ENCODE measurements at regions not wholly inside any gene's neighbourhood (a gene's known extent, or its start where the extent isn't known, plus 50 kb on each side); places are given as distances from the start of the nearest gene placed in this dataset.

DNA sequence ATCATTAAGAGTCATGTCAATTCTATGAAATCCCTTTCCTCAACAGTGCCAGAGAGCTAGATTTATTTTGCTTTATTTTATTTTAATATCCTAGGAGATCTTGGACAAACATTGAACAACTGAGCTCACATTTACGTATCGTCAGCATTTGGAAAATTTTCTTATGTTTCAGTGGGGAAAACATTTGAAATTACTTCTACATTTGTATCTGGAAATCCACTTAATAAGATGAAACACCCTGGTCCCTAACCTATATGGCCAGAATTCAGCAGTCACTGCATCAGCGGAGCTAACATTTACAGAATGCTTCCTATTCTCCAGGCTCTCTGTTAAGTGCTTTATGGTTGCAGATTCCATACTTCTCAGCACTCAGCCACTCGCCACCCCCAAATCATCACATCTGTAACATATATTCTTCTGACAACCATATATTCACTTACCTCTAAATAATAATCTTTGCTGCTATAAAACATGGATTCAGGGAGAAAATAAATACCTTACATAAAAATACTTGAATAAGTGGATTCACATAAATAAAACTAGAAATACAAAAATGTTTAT, 773.9 kb downstream of the JRKL start:
- H3K36me3 ChIP-seq (ENCODE audit: insufficient read depth, low read length): no peaks in the 10 kb centered on the region
- no peaks in the 10 kb centered on the region for H3K4me1 ChIP-seq (ENCODE audit: control insufficient read depth, insufficient read depth, low read length)
- no peak overlapping the region for H3K9ac ChIP-seq (ENCODE audit: low read depth, low read length)
- no peaks in the 10 kb centered on the region for H3K27me3 ChIP-seq (ENCODE audit: control insufficient read depth, insufficient read depth, low read length)
- no peak overlapping the region for H3K4me2 ChIP-seq (ENCODE audit: low read length)
- H3K4me3 ChIP-seq (ENCODE audit: low read length): no peak overlapping the region
- H3K9me3 ChIP-seq (replicated peaks; ENCODE audit: low read length): no peaks in the 10 kb centered on the region

DNA sequence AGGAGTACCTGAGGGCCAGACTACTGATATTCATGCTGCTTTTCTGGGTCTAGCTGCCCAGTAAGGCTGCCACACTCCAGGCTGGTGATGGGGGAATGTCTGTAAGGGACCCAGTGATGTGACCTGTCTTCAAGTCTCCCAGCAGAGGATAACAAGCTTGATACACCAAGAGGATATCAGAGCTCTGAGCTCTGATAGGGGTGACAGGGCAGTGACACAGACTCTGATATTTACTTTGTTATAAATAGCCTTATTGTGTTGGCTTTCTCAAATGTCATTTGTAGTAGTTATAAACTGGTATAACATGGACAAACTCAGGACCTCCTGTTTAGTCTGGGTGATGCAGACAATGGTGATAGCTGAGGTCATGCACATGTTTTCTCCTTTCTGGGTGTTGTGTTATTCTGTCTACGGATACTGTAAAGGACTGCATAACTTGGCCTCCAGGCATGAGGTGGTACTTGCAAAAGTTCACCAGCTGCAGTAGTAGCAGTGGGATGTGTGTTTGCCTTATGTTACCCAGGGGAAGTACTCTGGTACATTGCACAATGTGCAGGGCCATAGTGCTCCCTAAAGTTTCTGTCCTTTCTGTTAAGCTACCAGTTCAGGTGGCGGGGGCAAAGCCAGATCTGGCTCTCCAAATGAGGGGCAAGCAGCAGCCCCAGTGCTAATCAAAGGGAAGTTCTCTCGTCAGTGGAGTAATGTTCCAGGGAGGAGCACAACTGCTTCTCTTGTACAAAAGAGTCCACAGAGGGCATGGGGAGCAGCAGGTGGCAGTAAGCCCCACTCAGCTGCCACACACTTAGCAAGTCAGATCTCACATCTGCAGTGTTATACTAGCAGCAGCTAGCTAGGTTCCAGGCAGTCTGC, 812.2 kb downstream of the JRKL start:
- H3K4me1 ChIP-seq (ENCODE audit: control insufficient read depth, insufficient read depth, low read length): no peaks in the 10 kb centered on the region
- H3K36me3 ChIP-seq (ENCODE audit: insufficient read depth, low read length): no peaks in the 10 kb centered on the region
- no peaks in the 10 kb centered on the region for H3K9me3 ChIP-seq (replicated peaks; ENCODE audit: low read length)
- no peak overlapping the region for H3K4me3 ChIP-seq (ENCODE audit: low read length)
- no peaks in the 10 kb centered on the region for H3K27me3 ChIP-seq (ENCODE audit: control insufficient read depth, insufficient read depth, low read length)
- no peak overlapping the region for H3K9ac ChIP-seq (ENCODE audit: low read depth, low read length)
- no peak overlapping the region for H3K4me2 ChIP-seq (ENCODE audit: low read length)

DNA sequence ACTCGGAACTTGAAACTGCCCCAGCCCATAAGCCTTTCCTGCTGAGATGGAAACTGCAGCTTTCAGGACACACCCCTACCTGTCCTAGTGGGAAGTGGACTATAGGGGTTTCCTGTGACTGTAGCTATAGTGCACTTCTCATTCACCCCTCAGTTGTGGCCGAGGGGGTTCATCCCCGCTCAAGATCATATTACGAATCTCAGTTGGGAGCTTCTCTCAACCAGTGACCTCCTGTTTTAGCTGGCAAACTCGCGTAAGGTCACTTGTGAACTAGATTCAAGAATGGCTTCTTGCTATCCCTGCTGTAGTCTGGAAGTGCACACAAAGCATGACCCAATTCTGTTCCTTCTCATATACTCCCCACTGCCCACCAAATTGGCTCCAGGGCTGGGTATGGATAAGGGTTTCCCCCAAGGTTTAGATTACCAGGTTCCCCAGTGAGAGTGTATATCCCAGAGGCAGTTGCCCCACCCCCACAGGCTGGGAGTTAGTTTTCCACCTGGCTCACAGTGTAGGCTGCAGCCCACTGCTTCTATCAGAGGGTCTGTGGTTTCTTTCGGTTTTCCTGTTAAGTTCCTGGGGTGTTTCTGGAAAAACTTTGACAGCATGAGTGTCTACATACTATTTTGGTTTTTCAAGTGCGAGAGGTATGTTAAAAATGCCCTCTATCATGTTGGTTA, 812.9 kb downstream of the JRKL start:
- no peaks in the 10 kb centered on the region for H3K36me3 ChIP-seq (ENCODE audit: insufficient read depth, low read length)
- no peaks in the 10 kb centered on the region for H3K4me1 ChIP-seq (ENCODE audit: control insufficient read depth, insufficient read depth, low read length)
- no peak overlapping the region for H3K4me3 ChIP-seq (ENCODE audit: low read length)
- no peaks in the 10 kb centered on the region for H3K9me3 ChIP-seq (replicated peaks; ENCODE audit: low read length)
- no peak overlapping the region for H3K9ac ChIP-seq (ENCODE audit: low read depth, low read length)
- H3K27me3 ChIP-seq (ENCODE audit: control insufficient read depth, insufficient read depth, low read length): no peaks in the 10 kb centered on the region
- no peak overlapping the region for H3K4me2 ChIP-seq (ENCODE audit: low read length)

DNA sequence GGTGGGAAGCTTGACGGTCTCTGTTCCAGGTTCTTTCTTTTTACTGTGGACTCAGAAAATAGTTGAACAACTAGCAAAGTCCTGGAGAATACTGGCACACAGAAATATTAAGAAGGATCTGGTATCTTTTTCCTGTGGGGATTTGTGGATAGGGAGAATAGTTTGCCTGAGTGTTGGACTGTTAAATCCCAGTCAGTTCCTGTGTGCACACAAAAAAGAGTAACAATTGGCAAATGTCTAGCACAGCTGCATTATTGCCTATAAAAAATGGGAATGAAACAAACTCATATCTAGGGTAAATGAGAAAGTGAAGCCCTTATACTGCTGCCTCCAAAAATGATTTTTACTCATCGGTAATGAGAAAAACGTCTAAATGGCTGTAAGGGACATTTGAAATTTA, 828.2 kb downstream of the JRKL start:
- Histone ChIP-seq H3K4me3 (ENCODE audit: low read length) (no peak overlapping the region), H3K9me3 (replicated peaks; ENCODE audit: low read length) (no peaks in the 10 kb centered on the region), H3K4me2 (ENCODE audit: low read length) (no peak overlapping the region), H3K36me3 (ENCODE audit: insufficient read depth, low read length) (no peaks in the 10 kb centered on the region), H3K9ac (ENCODE audit: low read depth, low read length) (no peak overlapping the region), H3K4me1 (ENCODE audit: control insufficient read depth, insufficient read depth, low read length) (no peaks in the 10 kb centered on the region), H3K27me3 (ENCODE audit: control insufficient read depth, insufficient read depth, low read length) (no peaks in the 10 kb centered on the region)

DNA sequence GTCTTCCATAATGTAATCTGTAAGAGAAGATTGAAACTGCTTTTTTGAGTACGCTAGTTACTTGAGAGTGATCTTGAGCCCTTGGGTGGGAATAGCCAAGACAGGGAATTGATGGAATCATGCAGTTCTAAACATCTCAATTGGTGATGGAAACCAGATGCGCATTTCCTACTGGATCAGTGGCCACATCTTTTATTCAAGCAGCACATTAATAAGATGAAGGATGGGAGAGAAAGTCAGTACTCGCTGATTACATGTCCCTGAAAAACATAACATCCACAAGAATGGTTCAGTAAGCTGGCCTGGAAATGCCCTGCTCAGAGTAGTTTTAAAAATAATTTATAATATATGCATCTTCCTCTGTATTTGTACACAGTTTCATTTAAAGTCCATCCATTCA, 833.8 kb downstream of the JRKL start:
- Histone ChIP-seq H3K9me3 (replicated peaks; ENCODE audit: low read length) (no peaks in the 10 kb centered on the region), H3K9ac (ENCODE audit: low read depth, low read length) (no peak overlapping the region), H3K4me3 (ENCODE audit: low read length) (no peak overlapping the region), H3K4me2 (ENCODE audit: low read length) (no peak overlapping the region), H3K4me1 (ENCODE audit: control insufficient read depth, insufficient read depth, low read length) (no peaks in the 10 kb centered on the region), H3K27me3 (ENCODE audit: control insufficient read depth, insufficient read depth, low read length) (no peaks in the 10 kb centered on the region), H3K36me3 (ENCODE audit: insufficient read depth, low read length) (no peaks in the 10 kb centered on the region)

DNA sequence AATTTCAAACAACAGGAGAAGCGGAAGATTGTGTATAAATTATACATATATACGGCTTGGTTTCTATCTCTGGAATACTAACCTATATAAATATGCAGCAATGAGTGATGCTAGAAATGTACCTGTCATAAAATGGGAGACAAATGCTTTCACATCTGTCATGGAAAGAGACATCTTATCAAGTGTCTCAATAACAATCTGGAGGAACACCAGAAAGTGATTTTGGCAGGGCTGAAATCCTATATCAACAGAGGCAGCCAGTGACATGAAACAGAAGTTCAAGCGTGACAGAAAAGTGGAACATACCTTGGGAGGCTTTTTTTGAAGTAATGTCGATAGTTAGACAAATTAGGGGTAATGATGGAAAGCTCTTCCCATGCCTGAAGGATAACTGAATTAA, 834.6 kb downstream of the JRKL start:
- Histone ChIP-seq H3K4me3 (ENCODE audit: low read length) (no peak overlapping the region), H3K27me3 (ENCODE audit: control insufficient read depth, insufficient read depth, low read length) (no peaks in the 10 kb centered on the region), H3K9me3 (replicated peaks; ENCODE audit: low read length) (no peaks in the 10 kb centered on the region), H3K4me2 (ENCODE audit: low read length) (no peak overlapping the region), H3K36me3 (ENCODE audit: insufficient read depth, low read length) (no peaks in the 10 kb centered on the region), H3K9ac (ENCODE audit: low read depth, low read length) (no peak overlapping the region), H3K4me1 (ENCODE audit: control insufficient read depth, insufficient read depth, low read length) (no peaks in the 10 kb centered on the region)

DNA sequence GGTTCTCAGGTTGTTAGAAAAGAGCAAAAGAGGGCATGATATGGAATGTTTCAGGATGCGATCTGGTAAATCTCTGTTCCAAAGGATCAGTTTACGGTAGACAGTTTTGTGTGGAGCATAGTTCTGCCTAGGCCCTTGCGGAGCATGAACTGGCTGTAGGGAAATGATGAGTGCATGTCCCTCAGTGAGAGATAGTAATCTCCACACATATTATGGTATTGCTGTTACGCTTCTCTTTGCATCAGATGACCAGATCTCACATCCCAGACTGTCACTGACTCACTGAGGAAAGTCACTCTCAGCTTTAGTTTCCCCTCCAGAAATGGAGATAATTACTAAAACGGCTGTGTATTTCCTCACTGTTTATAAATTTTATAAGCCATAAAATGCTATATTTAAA, 836.0 kb downstream of the JRKL start:
- Histone ChIP-seq H3K9ac (ENCODE audit: low read depth, low read length) (no peak overlapping the region), H3K4me1 (ENCODE audit: control insufficient read depth, insufficient read depth, low read length) (no peaks in the 10 kb centered on the region)

DNA sequence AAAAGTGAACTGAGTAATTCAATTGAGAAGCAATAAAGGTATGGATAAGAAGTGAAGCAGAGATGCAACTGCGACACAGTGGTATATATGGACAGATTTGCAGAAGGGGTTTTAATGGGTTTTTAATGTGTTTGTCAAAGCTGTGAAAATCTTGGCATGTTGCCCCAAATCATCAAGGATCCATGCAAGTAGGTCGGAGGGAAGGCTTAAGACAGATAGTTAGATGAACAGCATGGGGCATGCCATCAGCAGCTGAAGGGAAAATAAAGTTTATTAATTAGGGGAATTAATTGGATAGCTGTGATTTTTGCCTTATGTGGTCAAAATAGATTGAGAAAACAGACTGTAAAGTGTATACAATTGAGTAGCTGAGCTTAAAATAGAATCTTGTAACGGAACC, 840.1 kb downstream of the JRKL start:
- H3K4me2 ChIP-seq (ENCODE audit: low read length): no peak overlapping the region
- no peak overlapping the region for H3K9ac ChIP-seq (ENCODE audit: low read depth, low read length)
- peaks cover 3% of the 10 kb centered on the region for H3K9me3 ChIP-seq (replicated peaks; ENCODE audit: low read length)
- no peaks in the 10 kb centered on the region for H3K27me3 ChIP-seq (ENCODE audit: control insufficient read depth, insufficient read depth, low read length)
- no peak overlapping the region for H3K4me3 ChIP-seq (ENCODE audit: low read length)
- H3K36me3 ChIP-seq (ENCODE audit: insufficient read depth, low read length): no peaks in the 10 kb centered on the region
- H3K4me1 ChIP-seq (ENCODE audit: control insufficient read depth, insufficient read depth, low read length): no peaks in the 10 kb centered on the region

More for the DNA sequence above, 836.0 kb downstream of the JRKL start:
- H3K36me3 ChIP-seq (ENCODE audit: insufficient read depth, low read length): no peaks in the 10 kb centered on the region
- no peak overlapping the region for H3K4me2 ChIP-seq (ENCODE audit: low read length)
- no peaks in the 10 kb centered on the region for H3K27me3 ChIP-seq (ENCODE audit: control insufficient read depth, insufficient read depth, low read length)
- no peak overlapping the region for H3K4me3 ChIP-seq (ENCODE audit: low read length)
- H3K9me3 ChIP-seq (replicated peaks; ENCODE audit: low read length): no peaks in the 10 kb centered on the region

DNA sequence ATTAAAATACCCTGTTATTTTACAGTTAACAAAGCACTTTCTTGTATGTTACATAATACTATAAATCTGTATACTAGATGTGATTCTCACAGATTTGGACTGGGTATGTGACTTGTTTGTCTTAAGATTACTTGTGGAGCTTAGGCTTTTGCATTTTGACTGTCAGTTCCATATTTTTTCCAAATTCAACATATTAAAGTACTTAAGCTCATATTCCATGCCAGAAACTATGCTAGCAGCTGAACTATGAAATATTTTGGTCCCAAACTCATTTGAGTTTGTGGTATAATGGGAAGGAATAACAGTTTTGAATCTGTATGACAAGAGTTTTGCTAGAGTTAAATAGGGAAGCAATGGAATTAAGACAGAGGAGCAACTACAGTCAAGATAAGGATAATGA, 841.4 kb downstream of the JRKL start:
- Histone ChIP-seq H3K36me3 (ENCODE audit: insufficient read depth, low read length) (no peaks in the 10 kb centered on the region), H3K4me2 (ENCODE audit: low read length) (no peak overlapping the region), H3K27me3 (ENCODE audit: control insufficient read depth, insufficient read depth, low read length) (no peaks in the 10 kb centered on the region), H3K9ac (ENCODE audit: low read depth, low read length) (no peak overlapping the region), H3K9me3 (replicated peaks; ENCODE audit: low read length) (peaks cover 3% of the 10 kb centered on the region), H3K4me3 (ENCODE audit: low read length) (no peak overlapping the region), H3K4me1 (ENCODE audit: control insufficient read depth, insufficient read depth, low read length) (no peaks in the 10 kb centered on the region)

DNA sequence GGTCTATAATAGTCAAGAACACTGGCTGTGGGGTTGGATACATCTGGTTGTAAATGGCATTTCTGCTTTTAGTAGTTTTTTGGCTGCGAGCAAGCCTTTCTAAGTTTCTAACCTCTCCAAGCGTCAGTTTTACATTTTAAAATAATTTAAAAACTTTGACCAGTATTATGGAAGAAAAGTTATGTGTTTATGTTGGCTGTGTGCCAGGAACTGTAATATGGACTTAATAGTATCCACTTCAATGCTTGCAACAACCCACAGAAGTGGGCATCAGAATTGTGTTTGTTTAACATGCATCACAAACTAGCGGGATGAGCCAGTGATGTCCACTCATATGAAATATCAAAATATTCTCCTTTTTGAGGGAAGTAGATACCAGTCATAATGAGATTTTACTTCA, 844.2 kb downstream of the JRKL start:
- peaks cover 3% of the 10 kb centered on the region for H3K9me3 ChIP-seq (replicated peaks; ENCODE audit: low read length)
- H3K4me3 ChIP-seq (ENCODE audit: low read length): no peak overlapping the region

DNA sequence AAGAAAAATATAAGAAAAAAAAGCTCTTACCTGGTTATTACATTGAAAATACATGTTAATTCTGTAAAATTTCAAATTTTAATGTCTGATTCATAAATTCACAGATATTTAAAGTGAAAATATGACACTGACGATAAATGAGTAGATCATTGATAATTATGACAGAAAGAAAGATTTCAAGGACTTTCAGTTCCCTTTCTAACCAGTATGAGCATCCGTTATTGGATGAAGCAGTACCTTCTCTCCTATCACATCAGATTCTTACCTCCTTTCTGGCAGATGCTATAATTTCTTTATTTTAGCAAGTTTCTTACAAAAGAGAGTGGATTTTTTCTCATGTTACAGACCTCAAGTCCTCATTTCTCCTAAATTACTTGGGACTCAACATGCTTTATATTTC, 847.3 kb downstream of the JRKL start:
- no peaks in the 10 kb centered on the region for H3K4me1 ChIP-seq (ENCODE audit: control insufficient read depth, insufficient read depth, low read length)
- H3K4me2 ChIP-seq (ENCODE audit: low read length): no peak overlapping the region
- no peak overlapping the region for H3K4me3 ChIP-seq (ENCODE audit: low read length)
- no peak overlapping the region for H3K9ac ChIP-seq (ENCODE audit: low read depth, low read length)
- H3K9me3 ChIP-seq (replicated peaks; ENCODE audit: low read length): peaks cover 1% of the 10 kb centered on the region
- no peaks in the 10 kb centered on the region for H3K36me3 ChIP-seq (ENCODE audit: insufficient read depth, low read length)
- no peaks in the 10 kb centered on the region for H3K27me3 ChIP-seq (ENCODE audit: control insufficient read depth, insufficient read depth, low read length)

More for the DNA sequence above, 844.2 kb downstream of the JRKL start:
- Histone ChIP-seq H3K9ac (ENCODE audit: low read depth, low read length) (no peak overlapping the region), H3K4me2 (ENCODE audit: low read length) (no peak overlapping the region), H3K36me3 (ENCODE audit: insufficient read depth, low read length) (no peaks in the 10 kb centered on the region), H3K27me3 (ENCODE audit: control insufficient read depth, insufficient read depth, low read length) (no peaks in the 10 kb centered on the region), H3K4me1 (ENCODE audit: control insufficient read depth, insufficient read depth, low read length) (no peaks in the 10 kb centered on the region)

Data from skeletal muscle satellite cell (primary cell).